ENCODE measurements at regions not wholly inside any gene's neighbourhood (a gene's known extent, or its start where the extent isn't known, plus 50 kb on each side); places are given as distances from the start of the nearest gene placed in this dataset.

GRCh38 chr4:81946996-81947395 is 426.8 kb downstream of the HNRNPD start:
- intact Hi-C loops (cut with micrococcal nuclease) = no loop called here
- H3K9me3 Mint-ChIP-seq (ENCODE audit: insufficient read depth) = no peaks in the 10 kb centered on the region
- H2AFZ ChIP-seq (ENCODE audit: insufficient read depth, low read depth, low read length, poor library complexity, severe bottlenecking) = no peak overlapping the region
- TF ChIP-seq, protein P1, sequence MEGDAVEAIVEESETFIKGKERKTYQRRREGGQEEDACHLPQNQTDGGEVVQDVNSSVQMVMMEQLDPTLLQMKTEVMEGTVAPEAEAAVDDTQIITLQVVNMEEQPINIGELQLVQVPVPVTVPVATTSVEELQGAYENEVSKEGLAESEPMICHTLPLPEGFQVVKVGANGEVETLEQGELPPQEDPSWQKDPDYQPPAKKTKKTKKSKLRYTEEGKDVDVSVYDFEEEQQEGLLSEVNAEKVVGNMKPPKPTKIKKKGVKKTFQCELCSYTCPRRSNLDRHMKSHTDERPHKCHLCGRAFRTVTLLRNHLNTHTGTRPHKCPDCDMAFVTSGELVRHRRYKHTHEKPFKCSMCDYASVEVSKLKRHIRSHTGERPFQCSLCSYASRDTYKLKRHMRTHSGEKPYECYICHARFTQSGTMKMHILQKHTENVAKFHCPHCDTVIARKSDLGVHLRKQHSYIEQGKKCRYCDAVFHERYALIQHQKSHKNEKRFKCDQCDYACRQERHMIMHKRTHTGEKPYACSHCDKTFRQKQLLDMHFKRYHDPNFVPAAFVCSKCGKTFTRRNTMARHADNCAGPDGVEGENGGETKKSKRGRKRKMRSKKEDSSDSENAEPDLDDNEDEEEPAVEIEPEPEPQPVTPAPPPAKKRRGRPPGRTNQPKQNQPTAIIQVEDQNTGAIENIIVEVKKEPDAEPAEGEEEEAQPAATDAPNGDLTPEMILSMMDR (IDR thresholded peaks at IDR 0.05) = no peak
- no peak for TF ChIP-seq EZH2 (IDR thresholded peaks at IDR 0.05; ENCODE audit: borderline replicate concordance, insufficient read depth, low read depth, low read length, poor library complexity, severe bottlenecking)
- H3K4me1 ChIP-seq (ENCODE audit: control insufficient read depth in 2 of 2, insufficient read depth in 2 of 2, low read length in 2 of 2) = no peaks in the 10 kb centered on the region
- no peak overlapping the region for H3K4me3 Mint-ChIP-seq
- no peaks in the 10 kb centered on the region for H3K79me2 ChIP-seq (ENCODE audit: control insufficient read depth, insufficient read depth, low read length)
- WGBS (ENCODE audit: insufficient coverage) = no CpG with 5 or more reads among the region's 4 CpGs
- no peaks in the 10 kb centered on the region for H3K4me1 Mint-ChIP-seq
- no peak overlapping the region for H3K4me3 ChIP-seq (ENCODE audit: control extremely low read depth in 1 of 5, extremely low read depth in 1 of 5, insufficient read depth in 1 of 5, low read depth in 2 of 5, low read length in 4 of 5)
- DNase-seq = no peak
- CTCF ChIA-PET = no interaction called here
- H3K27me3 Mint-ChIP-seq = peaks cover 31% of the 10 kb centered on the region
- H3K4me2 ChIP-seq (replicated peaks; ENCODE audit: low read depth, low read length, poor library complexity, severe bottlenecking) = no peak overlapping the region
- no peak overlapping the region for H3K27ac ChIP-seq (ENCODE audit: low read length in 2 of 2)
- no peaks in the 10 kb centered on the region for H3K9me3 ChIP-seq (ENCODE audit: control extremely low read depth in 1 of 3, control insufficient read depth in 2 of 3, insufficient read depth in 1 of 3, low read length in 2 of 3)
- H3K27me3 ChIP-seq (replicated peaks in 1 of 4; ENCODE audit: control extremely low read depth in 1 of 4, control insufficient read depth in 3 of 4, insufficient read depth in 4 of 4, low read length in 3 of 4) = peaks cover 0 to 3% (median under 1%) of the 10 kb centered on the region in 4 experiments
- H3K9ac ChIP-seq (ENCODE audit: low read length) = no peak overlapping the region
- H3K36me3 ChIP-seq (replicated peaks in 1 of 2; ENCODE audit: control extremely low read depth in 1 of 2, control insufficient read depth in 1 of 2, extremely low read depth in 1 of 2, insufficient read depth in 2 of 2, low read length in 1 of 2) = no peaks in the 10 kb centered on the region
- no peak overlapping the region for H3K27ac Mint-ChIP-seq
- no peaks in the 10 kb centered on the region for H4K20me1 ChIP-seq (ENCODE audit: control insufficient read depth, insufficient read depth, low read length, poor library complexity, severe bottlenecking)
- POLR2A ChIA-PET = no interaction called here
- ATAC-seq (ENCODE audit: low read depth) = no peak

- Histone ChIP-seq H3K36me3 (replicated peaks in 1 of 2; ENCODE audit: control extremely low read depth in 1 of 2, control insufficient read depth in 1 of 2, extremely low read depth in 1 of 2, insufficient read depth in 2 of 2, low read length in 1 of 2) (no peaks in the 10 kb centered on the region), H4K20me1 (ENCODE audit: control insufficient read depth, insufficient read depth, low read length, poor library complexity, severe bottlenecking) (no peaks in the 10 kb centered on the region), H3K27ac (ENCODE audit: low read length in 2 of 2) (no peak overlapping the region), H3K79me2 (ENCODE audit: control insufficient read depth, insufficient read depth, low read length) (no peaks in the 10 kb centered on the region), H3K4me1 (ENCODE audit: control insufficient read depth in 2 of 2, insufficient read depth in 2 of 2, low read length in 2 of 2) (no peaks in the 10 kb centered on the region), H3K27me3 (replicated peaks in 1 of 4; ENCODE audit: control extremely low read depth in 1 of 4, control insufficient read depth in 3 of 4, insufficient read depth in 4 of 4, low read length in 3 of 4) (no peaks in the 10 kb centered on the region), H3K9ac (ENCODE audit: low read length) (no peak overlapping the region), H3K4me2 (replicated peaks; ENCODE audit: low read depth, low read length, poor library complexity, severe bottlenecking) (no peak overlapping the region), H3K4me3 (ENCODE audit: control extremely low read depth in 1 of 5, extremely low read depth in 1 of 5, insufficient read depth in 1 of 5, low read depth in 2 of 5, low read length in 4 of 5) (no peak overlapping the region), H3K9me3 (ENCODE audit: control extremely low read depth in 1 of 3, control insufficient read depth in 2 of 3, insufficient read depth in 1 of 3, low read length in 2 of 3) (no peaks in the 10 kb centered on the region), H2AFZ (ENCODE audit: insufficient read depth, low read depth, low read length, poor library complexity, severe bottlenecking) (no peak overlapping the region)
- H3K27ac Mint-ChIP-seq = no peak overlapping the region
- ATAC-seq (ENCODE audit: low read depth) = no peak
- H3K4me1 Mint-ChIP-seq = no peaks in the 10 kb centered on the region
- H3K9me3 Mint-ChIP-seq (ENCODE audit: insufficient read depth) = no peaks in the 10 kb centered on the region
- no peak overlapping the region for H3K4me3 Mint-ChIP-seq
- no peak for TF ChIP-seq EZH2 (IDR thresholded peaks at IDR 0.05; ENCODE audit: borderline replicate concordance, insufficient read depth, low read depth, low read length, poor library complexity, severe bottlenecking)
- TF ChIP-seq, protein P1 (IDR thresholded peaks at IDR 0.05) = no peak
- intact Hi-C loops (cut with micrococcal nuclease) = no loop called here
- peaks cover 3% of the 10 kb centered on the region for H3K27me3 Mint-ChIP-seq
- ChIA-PET POLR2A (no interaction called here), CTCF (no interaction called here)
- 100% methylated on average over 1 of the region's 3 CpGs for WGBS (ENCODE audit: insufficient coverage)
- no peak for DNase-seq
These were observed 443.1 kb downstream of the HNRNPD start for GRCh38 chr4:81930506-81931238.
